ENCODE measurements at regions not wholly inside any gene's neighbourhood (a gene's known extent, or its start where the extent isn't known, plus 50 kb on each side); places are given as distances from the start of the nearest gene placed in this dataset.

DNA sequence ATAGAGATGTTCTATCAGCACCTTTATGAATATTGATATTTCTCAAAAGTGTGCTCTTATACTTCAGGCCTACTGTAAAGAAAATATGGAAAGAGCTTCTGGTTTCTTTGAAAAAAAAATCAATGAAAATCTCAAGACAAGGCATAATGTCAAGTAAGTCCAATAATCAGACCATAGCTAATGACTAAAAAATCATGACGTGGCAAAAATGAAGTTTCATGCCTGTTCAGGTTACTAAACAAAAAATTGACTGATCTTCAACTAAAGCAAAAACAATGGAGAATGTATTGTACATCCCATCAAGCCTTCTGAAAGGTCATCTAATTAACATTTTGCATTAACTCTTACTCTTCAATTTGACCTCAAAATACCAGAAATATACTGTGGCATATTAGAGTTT is 824.4 kb downstream of the EPHA4 start:
- Histone ChIP-seq H3K4me3 (ENCODE audit: insufficient read depth, low read depth, low read length) (no peak overlapping the region), H3K79me2 (ENCODE audit: insufficient read depth, low read length) (no peaks in the 10 kb centered on the region), H4K20me1 (ENCODE audit: insufficient read depth, low read length) (no peaks in the 10 kb centered on the region), H3K9me3 (ENCODE audit: insufficient read depth, low read depth, low read length) (no peaks in the 10 kb centered on the region), H3K4me2 (ENCODE audit: low read length) (no peak overlapping the region), H3K27me3 (ENCODE audit: insufficient read depth, low read length) (no peaks in the 10 kb centered on the region), H3K27ac (ENCODE audit: low read depth, low read length) (no peak overlapping the region), H2AFZ (ENCODE audit: low read depth, low read length) (no peak overlapping the region), H3K9ac (ENCODE audit: low read length) (no peak overlapping the region), H3K36me3 (ENCODE audit: insufficient read depth, low read length) (no peaks in the 10 kb centered on the region), H3K4me1 (ENCODE audit: insufficient read depth, low read length) (no peaks in the 10 kb centered on the region)
- Mint-ChIP-seq H3K4me3 (ENCODE audit: unreplicated experiment) (no peak overlapping the region), H3K36me3 (ENCODE audit: low read depth, unreplicated experiment) (no peaks in the 10 kb centered on the region), H3K27ac (ENCODE audit: unreplicated experiment) (no peak overlapping the region), H3K9me3 (ENCODE audit: unreplicated experiment) (no peaks in the 10 kb centered on the region), H3K4me1 (ENCODE audit: low read depth, unreplicated experiment) (no peaks in the 10 kb centered on the region), H3K27me3 (ENCODE audit: low read depth, unreplicated experiment) (no peaks in the 10 kb centered on the region)
- DNase-seq (ENCODE audit: low read depth) (no peak), FAIRE-seq (no peak)
- TF ChIP-seq, protein P1, sequence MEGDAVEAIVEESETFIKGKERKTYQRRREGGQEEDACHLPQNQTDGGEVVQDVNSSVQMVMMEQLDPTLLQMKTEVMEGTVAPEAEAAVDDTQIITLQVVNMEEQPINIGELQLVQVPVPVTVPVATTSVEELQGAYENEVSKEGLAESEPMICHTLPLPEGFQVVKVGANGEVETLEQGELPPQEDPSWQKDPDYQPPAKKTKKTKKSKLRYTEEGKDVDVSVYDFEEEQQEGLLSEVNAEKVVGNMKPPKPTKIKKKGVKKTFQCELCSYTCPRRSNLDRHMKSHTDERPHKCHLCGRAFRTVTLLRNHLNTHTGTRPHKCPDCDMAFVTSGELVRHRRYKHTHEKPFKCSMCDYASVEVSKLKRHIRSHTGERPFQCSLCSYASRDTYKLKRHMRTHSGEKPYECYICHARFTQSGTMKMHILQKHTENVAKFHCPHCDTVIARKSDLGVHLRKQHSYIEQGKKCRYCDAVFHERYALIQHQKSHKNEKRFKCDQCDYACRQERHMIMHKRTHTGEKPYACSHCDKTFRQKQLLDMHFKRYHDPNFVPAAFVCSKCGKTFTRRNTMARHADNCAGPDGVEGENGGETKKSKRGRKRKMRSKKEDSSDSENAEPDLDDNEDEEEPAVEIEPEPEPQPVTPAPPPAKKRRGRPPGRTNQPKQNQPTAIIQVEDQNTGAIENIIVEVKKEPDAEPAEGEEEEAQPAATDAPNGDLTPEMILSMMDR (IDR thresholded peaks at IDR 0.05; ENCODE audit: insufficient read depth, low read depth, low read length): no peak
- no peak for TF ChIP-seq EZH2 (IDR thresholded peaks at IDR 0.05; ENCODE audit: insufficient read depth, low read length)

DNA sequence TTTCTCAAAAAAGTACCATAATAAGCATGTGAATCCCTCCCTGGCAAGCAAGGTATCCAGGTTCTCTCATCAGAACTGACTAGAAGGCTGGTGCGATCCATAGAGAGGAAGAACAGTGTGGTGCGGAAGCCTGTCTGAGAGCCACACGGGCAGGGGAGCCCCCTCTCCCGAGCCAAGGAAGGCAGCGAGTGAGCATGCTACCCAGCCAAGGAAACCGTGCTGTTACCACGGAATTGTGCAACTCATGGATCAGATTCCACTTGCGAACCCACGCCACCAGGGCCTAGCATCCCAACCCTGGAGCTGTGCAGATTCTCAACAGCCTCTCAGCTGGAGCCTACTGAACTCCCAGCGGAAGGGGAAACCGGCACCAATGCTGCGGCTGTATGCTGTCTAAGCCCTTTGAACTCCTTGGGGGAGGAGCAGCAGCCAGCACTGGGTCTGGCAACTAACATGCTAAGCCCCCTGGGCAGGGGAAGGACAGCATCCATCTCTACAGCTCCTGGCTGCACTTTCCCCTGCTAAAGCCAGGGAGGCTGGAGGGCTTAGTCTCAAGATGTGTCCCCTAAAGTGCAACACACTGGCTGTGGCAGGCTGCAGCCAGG is 823.1 kb downstream of the EPHA4 start:
- no peak overlapping the region for H3K9ac ChIP-seq (ENCODE audit: low read length)
- no peak for FAIRE-seq
- H3K27ac ChIP-seq (ENCODE audit: low read depth, low read length): no peak overlapping the region
- peaks cover 2% of the 10 kb centered on the region for H3K9me3 Mint-ChIP-seq (ENCODE audit: unreplicated experiment)
- no peaks in the 10 kb centered on the region for H3K27me3 Mint-ChIP-seq (ENCODE audit: low read depth, unreplicated experiment)
- H3K4me3 ChIP-seq (ENCODE audit: insufficient read depth, low read depth, low read length): no peak overlapping the region
- H3K4me3 Mint-ChIP-seq (ENCODE audit: unreplicated experiment): no peak overlapping the region
- H3K79me2 ChIP-seq (ENCODE audit: insufficient read depth, low read length): no peaks in the 10 kb centered on the region
- H3K4me1 ChIP-seq (ENCODE audit: insufficient read depth, low read length): no peaks in the 10 kb centered on the region
- H3K27me3 ChIP-seq (ENCODE audit: insufficient read depth, low read length): no peaks in the 10 kb centered on the region
- H3K36me3 ChIP-seq (ENCODE audit: insufficient read depth, low read length): no peaks in the 10 kb centered on the region
- H3K4me1 Mint-ChIP-seq (ENCODE audit: low read depth, unreplicated experiment): no peaks in the 10 kb centered on the region
- H3K27ac Mint-ChIP-seq (ENCODE audit: unreplicated experiment): no peak overlapping the region
- H3K4me2 ChIP-seq (ENCODE audit: low read length): no peak overlapping the region
- TF ChIP-seq, protein P1 (IDR thresholded peaks at IDR 0.05; ENCODE audit: insufficient read depth, low read depth, low read length): no peak
- TF ChIP-seq EZH2 (IDR thresholded peaks at IDR 0.05; ENCODE audit: insufficient read depth, low read length): no peak
- no peaks in the 10 kb centered on the region for H3K36me3 Mint-ChIP-seq (ENCODE audit: low read depth, unreplicated experiment)
- no peak overlapping the region for H2AFZ ChIP-seq (ENCODE audit: low read depth, low read length)
- H4K20me1 ChIP-seq (ENCODE audit: insufficient read depth, low read length): no peaks in the 10 kb centered on the region
- H3K9me3 ChIP-seq (ENCODE audit: insufficient read depth, low read depth, low read length): no peaks in the 10 kb centered on the region
- DNase-seq (ENCODE audit: low read depth): no peak

DNA sequence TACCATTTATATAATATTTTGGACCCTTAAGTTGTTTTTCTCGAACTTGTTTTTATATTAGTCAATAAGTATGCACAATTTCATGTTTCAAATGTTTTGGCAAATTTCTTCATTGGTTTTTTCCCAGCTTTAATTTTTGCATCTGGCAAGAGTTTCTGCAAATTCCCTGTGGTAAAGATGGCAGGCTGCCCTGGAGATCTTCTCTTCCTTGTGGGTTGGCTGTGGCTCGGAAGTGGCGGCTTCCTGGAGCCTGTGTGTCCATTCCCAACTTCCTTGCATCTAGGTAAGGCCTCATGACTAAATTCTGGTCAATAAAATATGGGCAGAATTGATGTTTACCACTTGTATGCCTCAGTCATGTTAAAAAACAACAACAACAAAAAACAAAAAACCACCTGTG is 818.6 kb downstream of the EPHA4 start:
- H3K4me3 Mint-ChIP-seq (ENCODE audit: unreplicated experiment): no peak overlapping the region
- H3K9ac ChIP-seq (ENCODE audit: low read length): no peak overlapping the region
- TF ChIP-seq, protein P1 (IDR thresholded peaks at IDR 0.05; ENCODE audit: insufficient read depth, low read depth, low read length): no peak
- TF ChIP-seq EZH2 (IDR thresholded peaks at IDR 0.05; ENCODE audit: insufficient read depth, low read length): no peak
- H3K9me3 ChIP-seq (ENCODE audit: insufficient read depth, low read depth, low read length): no peaks in the 10 kb centered on the region
- H3K27ac Mint-ChIP-seq (ENCODE audit: unreplicated experiment): no peak overlapping the region
- H3K36me3 Mint-ChIP-seq (ENCODE audit: low read depth, unreplicated experiment): no peaks in the 10 kb centered on the region
- no peak overlapping the region for H3K27ac ChIP-seq (ENCODE audit: low read depth, low read length)
- FAIRE-seq: peak; percentile 17
- DNase-seq (ENCODE audit: low read depth): peak; percentile 61
- H3K9me3 Mint-ChIP-seq (ENCODE audit: unreplicated experiment): peaks cover 2% of the 10 kb centered on the region
- no peak overlapping the region for H3K4me2 ChIP-seq (ENCODE audit: low read length)
- H3K4me1 ChIP-seq (ENCODE audit: insufficient read depth, low read length): no peaks in the 10 kb centered on the region
- no peaks in the 10 kb centered on the region for H3K27me3 ChIP-seq (ENCODE audit: insufficient read depth, low read length)
- no peaks in the 10 kb centered on the region for H3K27me3 Mint-ChIP-seq (ENCODE audit: low read depth, unreplicated experiment)
- no peaks in the 10 kb centered on the region for H4K20me1 ChIP-seq (ENCODE audit: insufficient read depth, low read length)
- no peaks in the 10 kb centered on the region for H3K36me3 ChIP-seq (ENCODE audit: insufficient read depth, low read length)
- no peak overlapping the region for H3K4me3 ChIP-seq (ENCODE audit: insufficient read depth, low read depth, low read length)
- no peaks in the 10 kb centered on the region for H3K4me1 Mint-ChIP-seq (ENCODE audit: low read depth, unreplicated experiment)
- H2AFZ ChIP-seq (ENCODE audit: low read depth, low read length): no peak overlapping the region
- no peaks in the 10 kb centered on the region for H3K79me2 ChIP-seq (ENCODE audit: insufficient read depth, low read length)
